ENCODE measurements at regions not wholly inside any gene's neighbourhood (a gene's known extent, or its start where the extent isn't known, plus 50 kb on each side); places are given as distances from the start of the nearest gene placed in this dataset.

DNA sequence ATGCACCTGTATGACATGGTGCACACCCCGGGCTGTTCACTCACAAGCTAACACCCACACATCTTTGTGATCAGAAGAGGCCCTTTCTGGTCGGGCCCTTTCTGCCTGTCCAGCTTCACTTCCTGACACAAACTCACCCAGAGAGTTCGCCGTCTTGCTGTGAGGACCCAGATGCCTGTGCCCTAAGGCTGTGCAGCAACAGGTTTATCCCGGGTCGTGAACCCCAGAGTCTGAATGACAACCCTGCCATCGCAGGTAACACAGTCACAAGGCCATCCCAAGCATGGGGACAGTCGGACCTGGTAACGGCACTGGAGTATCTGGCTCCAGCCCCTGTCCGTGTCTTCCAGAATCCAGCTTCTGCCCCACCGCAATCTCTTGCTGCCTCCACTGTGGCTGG lies 235.1 kb downstream of the BUD13 start:
- DNase-seq (ENCODE audit: insufficient read length, low spot score) = no peak
- FAIRE-seq = no peak

GRCh38 chr11:116537121-116537520 lies 235.7 kb downstream of the BUD13 start:
- FAIRE-seq = no peak
- no peak for DNase-seq (ENCODE audit: insufficient read length, low spot score)

GRCh38 chr11:116536416-116536815 lies 236.4 kb downstream of the BUD13 start:
- no peak for DNase-seq (ENCODE audit: insufficient read length, low spot score)
- no peak for FAIRE-seq

DNA sequence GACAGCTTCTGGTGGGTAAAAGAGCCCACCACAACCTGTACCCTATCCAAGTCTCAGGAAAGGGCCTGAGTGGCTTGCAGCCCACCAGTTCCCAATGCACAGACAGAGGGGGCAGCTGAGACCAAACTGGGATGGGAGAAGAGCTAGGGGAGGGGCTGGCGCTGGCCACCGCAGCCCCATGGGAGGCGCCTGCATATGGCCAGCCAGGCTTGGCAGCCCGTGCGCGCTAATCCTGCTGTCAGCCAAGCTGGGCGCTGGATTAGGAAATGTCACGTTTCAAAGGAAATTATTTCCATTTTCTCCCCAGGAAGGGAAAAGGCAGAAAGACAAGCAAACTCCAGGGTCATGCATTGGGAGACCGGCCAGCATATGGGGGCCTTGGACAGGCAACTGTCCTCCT lies 236.8 kb downstream of the BUD13 start:
- no peak for DNase-seq (ENCODE audit: insufficient read length, low spot score)
- FAIRE-seq = no peak

GRCh38 chr11:116535120-116535519 lies 237.7 kb downstream of the BUD13 start:
- DNase-seq (ENCODE audit: insufficient read length, low spot score) (no peak), FAIRE-seq (no peak)

- DNase-seq (ENCODE audit: insufficient read length, low spot score) (no peak), FAIRE-seq (no peak)
These were observed 238.4 kb downstream of the BUD13 start for GRCh38 chr11:116534270-116534975.

- no peak for DNase-seq (ENCODE audit: insufficient read length, low spot score)
- FAIRE-seq = no peak
These were observed 239.5 kb downstream of the BUD13 start for GRCh38 chr11:116533186-116533825.

DNA sequence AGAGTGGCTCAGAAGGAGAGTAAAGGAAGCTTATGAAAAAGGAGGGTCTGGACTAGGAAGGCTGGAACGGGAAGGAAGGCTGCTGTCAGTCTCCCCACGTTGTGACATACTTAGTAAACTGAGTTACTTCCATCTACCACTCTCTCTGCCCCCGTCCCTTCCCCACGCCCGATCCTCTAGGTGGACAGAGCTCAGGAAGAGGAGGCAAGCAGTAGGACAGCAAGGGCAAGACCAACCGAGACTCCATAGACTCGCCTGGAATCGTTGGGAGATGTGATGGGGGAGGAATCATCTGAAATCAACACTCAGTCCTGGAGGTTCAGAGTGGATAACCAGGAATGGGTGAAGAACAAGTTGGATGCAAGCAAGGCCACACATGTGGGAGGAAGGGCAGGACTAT lies 240.7 kb downstream of the BUD13 start:
- FAIRE-seq (no peak), DNase-seq (ENCODE audit: insufficient read length, low spot score) (no peak)

DNA sequence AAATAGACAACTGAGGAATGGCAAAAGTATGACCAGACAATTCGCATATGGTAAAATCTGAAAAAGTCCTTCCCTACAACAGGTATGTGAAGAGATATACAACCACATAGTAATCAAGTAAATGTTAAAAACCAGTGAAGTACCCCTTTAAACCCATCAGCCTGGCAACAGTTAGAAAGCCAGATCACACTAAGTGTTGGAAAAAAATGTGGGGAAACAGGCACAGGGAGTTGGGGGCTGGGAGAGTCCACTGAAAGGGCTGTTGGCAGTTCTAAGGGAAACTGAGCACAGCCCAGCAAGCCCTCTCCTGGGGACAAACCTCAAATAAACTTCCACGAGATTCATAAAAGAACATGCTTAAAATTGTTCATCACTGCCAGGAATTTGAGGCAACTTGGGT lies 242.1 kb downstream of the BUD13 start:
- DNase-seq (ENCODE audit: insufficient read length, low spot score) = no peak
- FAIRE-seq = no peak

DNA sequence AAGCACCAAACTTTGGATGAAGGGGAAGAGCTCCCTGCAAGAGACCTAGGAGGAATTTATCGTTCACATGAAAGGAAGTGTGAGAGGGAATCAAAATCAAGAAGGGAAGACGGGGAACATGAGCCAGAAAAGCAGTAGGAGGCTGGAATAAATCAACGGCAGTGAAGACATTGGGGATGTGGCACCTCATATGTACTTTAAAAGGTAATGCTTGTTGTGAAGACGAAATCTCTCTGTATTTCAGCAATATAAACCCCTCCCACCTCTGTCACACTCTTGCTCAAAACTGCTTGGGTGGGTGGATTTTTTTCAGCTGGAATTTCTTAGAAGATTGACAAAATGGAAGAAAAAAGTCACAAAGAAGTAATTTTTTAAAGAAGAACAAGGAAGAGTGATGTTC lies 243.5 kb downstream of the BUD13 start:
- DNase-seq (ENCODE audit: insufficient read length, low spot score) (no peak), FAIRE-seq (no peak)

- FAIRE-seq (no peak), DNase-seq (ENCODE audit: insufficient read length, low spot score) (no peak)
These were observed 245.4 kb downstream of the BUD13 start for GRCh38 chr11:116527180-116527991.

DNA sequence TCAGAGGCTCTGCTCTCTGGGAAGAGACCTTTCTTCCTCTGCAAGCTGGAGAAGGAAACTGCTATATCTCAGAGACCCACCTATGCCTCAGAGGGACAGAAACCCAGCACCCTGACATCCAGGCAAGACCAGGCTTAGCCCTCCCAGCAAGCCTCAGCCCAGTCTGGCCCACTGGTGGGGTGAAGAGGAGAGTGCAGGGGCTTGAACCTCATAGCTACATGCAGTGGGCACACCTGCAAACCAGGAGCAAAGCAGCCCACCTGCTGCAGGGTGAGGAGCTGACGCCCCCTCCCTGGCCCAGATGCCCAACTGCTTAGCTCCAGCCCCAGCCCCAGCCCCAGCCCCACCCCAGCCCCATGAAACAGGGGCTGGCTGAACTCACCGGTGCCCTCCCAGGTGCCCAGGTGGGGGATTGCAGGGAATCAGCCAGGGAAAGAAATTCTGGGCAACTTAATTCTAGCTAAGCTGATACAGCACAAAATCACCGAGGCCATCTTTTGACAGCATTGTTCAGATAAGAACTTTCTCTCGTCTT lies 246.8 kb downstream of the BUD13 start:
- no peak for FAIRE-seq

DNA sequence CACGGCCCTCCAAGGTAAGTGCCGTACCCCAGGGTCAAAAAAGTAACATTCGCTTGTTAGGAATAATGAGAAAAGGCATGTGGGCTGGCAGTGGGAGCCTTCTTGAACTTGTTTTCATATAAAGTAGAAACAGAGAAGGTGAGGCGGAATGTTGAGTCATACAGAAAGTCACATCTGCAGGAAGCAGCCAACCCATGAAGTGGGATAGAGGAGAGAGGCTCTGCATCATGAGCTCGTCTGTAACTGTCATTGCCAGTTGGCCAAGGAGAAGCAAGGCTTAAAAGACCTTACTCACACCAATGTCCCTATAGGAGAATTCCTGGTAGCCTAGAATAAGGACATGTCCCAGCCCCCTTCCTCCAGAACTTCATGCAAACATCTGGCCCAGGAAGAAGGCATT lies 253.3 kb downstream of the BUD13 start:
- no peak for DNase-seq (ENCODE audit: insufficient read length, low spot score)
- FAIRE-seq = peak; percentile 75

More for the DNA sequence above, 246.8 kb downstream of the BUD13 start:
- no peak for DNase-seq (ENCODE audit: insufficient read length, low spot score)

GRCh38 chr11:116518141-116518540 lies 254.6 kb downstream of the BUD13 start:
- DNase-seq (ENCODE audit: insufficient read length, low spot score) (no peak), FAIRE-seq (no peak)

GRCh38 chr11:116517584-116517983 lies 255.2 kb downstream of the BUD13 start:
- DNase-seq (ENCODE audit: insufficient read length, low spot score) (no peak), FAIRE-seq (no peak)

DNA sequence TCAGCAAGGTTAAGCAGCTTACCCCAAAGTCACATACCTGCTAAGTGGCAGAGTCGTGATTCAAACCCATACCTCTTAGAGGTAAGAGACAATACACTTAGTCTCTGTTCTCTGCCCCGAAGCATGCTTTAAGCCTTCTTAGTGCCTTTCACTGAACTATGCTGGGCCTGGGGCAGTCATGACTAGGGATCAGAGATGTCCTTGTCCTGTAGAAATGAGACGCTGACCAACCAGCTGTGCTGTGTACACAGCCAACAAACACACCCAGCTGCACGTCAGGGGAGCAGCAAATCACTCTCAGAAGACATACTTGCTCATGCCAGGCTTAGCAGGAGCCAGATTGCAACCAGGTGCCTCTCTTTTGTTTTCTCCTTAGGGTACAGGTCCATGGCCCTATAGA lies 255.7 kb downstream of the BUD13 start:
- FAIRE-seq = no peak
- DNase-seq (ENCODE audit: insufficient read length, low spot score) = no peak

DNA sequence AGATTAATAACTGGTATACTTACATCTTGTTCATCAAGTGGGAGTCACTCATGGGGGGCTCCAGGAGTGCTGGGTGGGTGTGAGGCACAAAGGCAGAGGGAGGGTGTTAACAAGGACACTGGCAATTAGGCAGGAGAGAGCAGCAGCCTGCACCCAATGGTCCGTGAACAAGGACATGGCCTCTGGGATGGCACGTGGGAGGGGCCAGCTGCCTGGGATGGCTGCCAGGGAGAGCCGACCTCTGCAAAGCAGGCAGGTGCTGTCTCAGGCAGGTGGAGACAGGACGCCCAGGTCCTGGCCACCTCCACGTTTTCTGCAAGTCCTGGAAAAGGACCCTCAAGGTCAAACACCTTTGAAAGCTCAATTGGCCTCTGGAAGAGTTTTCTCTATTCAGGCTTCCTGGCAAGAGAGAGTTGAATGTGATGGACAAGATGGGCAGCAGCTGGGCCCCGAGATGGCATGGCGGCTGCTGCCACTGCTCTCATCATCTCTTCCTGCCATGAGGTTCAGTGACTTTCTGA lies 257.1 kb downstream of the BUD13 start:
- FAIRE-seq (no peak), DNase-seq (ENCODE audit: insufficient read length, low spot score) (no peak)

DNA sequence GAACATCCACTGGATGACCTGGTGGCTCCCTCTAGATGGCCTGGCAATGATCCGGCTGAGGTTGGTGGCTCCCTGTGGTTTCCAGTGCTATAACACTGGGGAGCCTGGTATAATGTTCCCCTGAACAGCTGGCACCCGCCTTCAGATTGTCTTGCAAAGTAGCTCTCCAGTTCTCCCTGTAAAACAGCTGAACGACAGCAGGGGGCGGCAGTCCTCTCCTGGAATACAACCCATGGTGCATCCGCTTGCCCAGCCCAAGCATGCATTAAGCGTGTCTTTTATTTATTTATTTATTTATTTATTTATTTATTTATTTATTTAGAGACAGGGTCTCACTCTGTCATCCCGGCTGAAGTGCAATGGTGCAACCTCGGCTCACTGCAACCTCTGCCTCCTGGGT lies 258.9 kb downstream of the BUD13 start:
- DNase-seq (ENCODE audit: insufficient read length, low spot score) (no peak), FAIRE-seq (no peak)

DNA sequence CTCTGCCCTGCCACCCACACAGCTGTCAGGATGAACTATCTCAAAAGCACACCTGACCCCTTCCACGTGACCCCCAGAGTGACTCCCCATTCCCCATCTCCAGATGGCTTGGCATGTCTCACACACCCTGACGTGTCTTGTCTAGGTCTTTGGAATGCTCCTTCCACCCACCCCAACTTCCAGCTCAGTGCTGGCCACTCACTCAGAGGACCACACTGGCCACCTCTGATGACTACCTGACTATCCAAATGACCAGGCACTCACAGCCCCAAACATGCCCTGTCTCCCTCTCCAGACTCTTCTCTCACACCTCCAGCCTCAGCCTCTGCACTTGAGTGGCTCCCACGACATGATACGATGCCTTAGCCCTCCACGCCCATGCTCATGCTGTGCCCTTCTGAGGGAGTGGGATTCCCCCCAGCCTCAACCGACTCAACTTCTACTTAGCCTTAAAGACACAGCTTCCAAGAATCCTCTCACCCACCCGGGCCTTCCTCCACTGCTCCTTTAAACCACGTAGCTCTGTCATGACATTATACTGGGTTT lies 259.4 kb downstream of the BUD13 start:
- no peak for DNase-seq (ENCODE audit: insufficient read length, low spot score)
- no peak for FAIRE-seq

DNA sequence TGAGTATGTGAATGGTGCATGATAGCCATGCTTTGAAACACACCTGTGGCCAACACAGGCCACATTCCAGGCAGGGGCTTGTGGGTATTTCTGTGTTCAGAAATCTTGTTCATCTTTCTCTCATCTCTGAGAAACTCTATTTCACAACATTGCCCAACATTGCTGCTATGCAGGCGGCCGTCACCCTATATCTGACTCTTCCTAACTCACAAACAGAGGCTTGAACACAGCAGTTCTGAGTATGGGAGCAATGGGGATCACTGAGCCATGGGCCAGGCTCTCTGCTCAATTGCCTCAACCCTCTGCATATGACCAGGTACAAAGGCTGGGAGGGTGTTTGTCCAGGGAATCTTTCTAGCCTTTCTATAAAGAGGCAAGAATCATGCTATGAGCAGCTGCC lies 259.9 kb downstream of the BUD13 start:
- FAIRE-seq (no peak), DNase-seq (ENCODE audit: insufficient read length, low spot score) (no peak)

DNA sequence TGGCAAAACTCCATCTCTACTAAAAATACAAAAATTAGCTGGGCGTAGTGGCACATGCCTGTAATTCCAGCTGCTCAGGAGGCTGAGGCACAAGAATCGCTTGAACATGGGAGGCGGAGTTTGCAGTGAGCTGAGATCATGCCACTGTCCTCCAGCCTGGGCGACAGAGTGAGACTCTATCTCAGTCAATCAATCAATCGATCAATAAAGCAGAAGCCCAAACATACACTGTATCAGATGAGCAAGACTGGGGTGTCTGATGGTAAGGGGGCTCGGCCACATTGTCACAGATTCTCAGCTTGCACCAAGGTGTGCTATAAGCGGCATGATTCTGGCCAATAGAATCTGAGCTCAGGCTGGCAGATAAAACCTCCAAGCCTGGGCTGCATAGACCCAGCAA lies 261.1 kb downstream of the BUD13 start:
- FAIRE-seq (no peak), DNase-seq (ENCODE audit: insufficient read length, low spot score) (no peak)
